ENCODE measurements at regions not wholly inside any gene's neighbourhood (a gene's known extent, or its start where the extent isn't known, plus 50 kb on each side); places are given as distances from the start of the nearest gene placed in this dataset.

- H3K27me3 ChIP-seq (ENCODE audit: insufficient read depth in 3 of 3, low read length in 2 of 3), result peaks cover 0 to 6% (median 3%) of the 10 kb centered on the region in 3 donors
Measured at GRCh38 chr22:48238284-48238915, 1476.0 kb downstream of the TBC1D22A start.

GRCh38 chr22:48237466-48238283, 1475.2 kb downstream of the TBC1D22A start:
- Histone ChIP-seq H3K36me3 (ENCODE audit: insufficient read depth in 1 of 2, low read depth in 1 of 2) (no peaks in the 10 kb centered on the region), H3K4me1 (no peaks in the 10 kb centered on the region), H3K9me3 (peaks cover 9% of the 10 kb centered on the region), H3K27ac (no peak overlapping the region), H3K4me3 (no peak overlapping the region), H3K27me3 (ENCODE audit: insufficient read depth in 3 of 3, low read length in 2 of 3) (peaks cover 0 to 6% (median 3%) of the 10 kb centered on the region in 3 donors)
- no peak for TF ChIP-seq CTCF (IDR thresholded peaks at IDR 0.05)
- no peak for ATAC-seq
- DNase-seq, result no peak
- WGBS, 3 donors, result 89 to 92% (median 90%) methylated on average over 21 of the region's 21 CpGs
- intact Hi-C loops (cut with DNase I), result no loop called here

More at GRCh38 chr22:48238284-48238915, 1476.0 kb downstream of the TBC1D22A start:
- intact Hi-C loops (cut with DNase I), result no loop called here
- Histone ChIP-seq H3K4me3 (no peak overlapping the region), H3K9me3 (peaks cover 7% of the 10 kb centered on the region), H3K36me3 (ENCODE audit: insufficient read depth in 1 of 2, low read depth in 1 of 2) (no peaks in the 10 kb centered on the region), H3K4me1 (no peaks in the 10 kb centered on the region), H3K27ac (no peak overlapping the region)
- ATAC-seq (no peak), DNase-seq (no peak)
- WGBS, 3 donors, result 76 to 79% (median 77%) methylated on average over 9 of the region's 9 CpGs
- no peak for TF ChIP-seq CTCF (IDR thresholded peaks at IDR 0.05)

- no peak for TF ChIP-seq CTCF (IDR thresholded peaks at IDR 0.05)
- intact Hi-C loops (cut with DNase I), result no loop called here
- DNase-seq (no peak), ATAC-seq (no peak)
- no peaks in the 10 kb centered on the region for H3K4me1 ChIP-seq
- 43 to 55% (median 50%) methylated on average over 4 of the region's 4 CpGs for WGBS, 3 donors
- no peak overlapping the region for H3K4me3 ChIP-seq
- no peaks in the 10 kb centered on the region for H3K36me3 ChIP-seq (ENCODE audit: insufficient read depth in 1 of 2, low read depth in 1 of 2)
- H3K9me3 ChIP-seq, result peaks cover 18% of the 10 kb centered on the region
- peaks cover 0 to 6% (median 3%) of the 10 kb centered on the region in 3 donors for H3K27me3 ChIP-seq (ENCODE audit: insufficient read depth in 3 of 3, low read length in 2 of 3)
- no peak overlapping the region for H3K27ac ChIP-seq
Measured at GRCh38 chr22:48236261-48236660, 1473.8 kb downstream of the TBC1D22A start.

GRCh38 chr22:48235744-48236143, 1473.3 kb downstream of the TBC1D22A start:
- WGBS, 3 donors, result 70 to 79% (median 76%) methylated on average over 9 of the region's 9 CpGs
- H3K27me3 ChIP-seq (ENCODE audit: insufficient read depth in 3 of 3, low read length in 2 of 3), result peaks cover 0 to 6% (median 3%) of the 10 kb centered on the region in 3 donors
- H3K4me1 ChIP-seq, result no peaks in the 10 kb centered on the region
- H3K9me3 ChIP-seq, result peaks cover 18% of the 10 kb centered on the region
- H3K36me3 ChIP-seq (ENCODE audit: insufficient read depth in 1 of 2, low read depth in 1 of 2), result no peaks in the 10 kb centered on the region
- no peak for DNase-seq
- TF ChIP-seq CTCF (IDR thresholded peaks at IDR 0.05), result no peak
- no peak overlapping the region for H3K4me3 ChIP-seq
- intact Hi-C loops (cut with DNase I), result no loop called here
- no peak for ATAC-seq
- no peak overlapping the region for H3K27ac ChIP-seq

Data from psoas muscle (tissue), 7 donors.